ENCODE measurements at regions not wholly inside any gene's neighbourhood (a gene's known extent, or its start where the extent isn't known, plus 50 kb on each side); places are given as distances from the start of the nearest gene placed in this dataset.

DNA sequence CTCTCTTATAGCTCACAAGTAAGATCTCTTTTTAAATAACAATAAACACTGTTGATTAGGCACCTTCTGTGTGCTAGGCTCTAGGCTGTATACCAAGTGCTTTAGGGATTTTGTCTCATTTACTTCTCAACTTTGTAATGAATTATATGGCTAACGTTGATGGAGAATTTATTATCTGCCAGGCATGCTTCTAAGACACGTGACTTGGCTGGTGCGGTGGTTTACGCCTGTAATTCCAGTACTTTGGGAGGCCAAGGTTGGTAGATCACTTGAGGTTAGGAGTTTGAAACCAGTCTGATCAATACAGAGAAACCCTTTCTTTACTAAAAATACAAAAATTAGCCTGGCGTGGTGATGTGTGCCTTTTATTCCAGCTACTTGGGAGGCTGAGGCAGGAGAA is 1202.8 kb upstream of the TMEM132C start:
- CTCF ChIA-PET: interaction anchor here (0.6 kb wide), 1 partner anchor 13 kb away, joined by 3 read pairs; no protein-coding TSS in a partner anchor
- Histone ChIP-seq H4K20me1 (replicated peaks; ENCODE audit: control insufficient read depth, extremely low read depth, insufficient read depth, low read length) (no peaks in the 10 kb centered on the region), H3K27ac (ENCODE audit: insufficient read depth, low read depth, low read length) (no peak overlapping the region), H3K27me3 (ENCODE audit: control insufficient read depth in 2 of 2, insufficient read depth in 2 of 2, low read length in 2 of 2) (no peaks in the 10 kb centered on the region), H3K4me2 (ENCODE audit: insufficient read depth, low read length) (no peak overlapping the region), H3K9me1 (replicated peaks; ENCODE audit: control insufficient read depth, extremely low read depth, insufficient read depth, low read length) (no peaks in the 10 kb centered on the region), H3K79me2 (ENCODE audit: control insufficient read depth, insufficient read depth, low read length) (no peaks in the 10 kb centered on the region), H3K4me3 (replicated peaks in 1 of 3; ENCODE audit: insufficient read depth in 1 of 3, low read depth in 1 of 3, low read length in 3 of 3) (no peak overlapping the region), H3K4me1 (ENCODE audit: control insufficient read depth, extremely low read depth, insufficient read depth, low read length) (no peaks in the 10 kb centered on the region), H2AFZ (ENCODE audit: low read depth, low read length) (no peak overlapping the region), H3K9me3 (replicated peaks; ENCODE audit: control insufficient read depth, insufficient read depth, low read length) (no peaks in the 10 kb centered on the region), H3K9ac (replicated peaks; ENCODE audit: extremely low read depth, insufficient read depth, low read length) (no peak overlapping the region), H3K36me3 (ENCODE audit: control insufficient read depth in 2 of 2, extremely low read depth in 1 of 2, insufficient read depth in 2 of 2, low read length in 2 of 2) (no peaks in the 10 kb centered on the region)
- BruUV-seq (replicated peaks): no TSS peak
- DNase-seq (ENCODE audit: low read depth, low spot score): no peak
- intact Hi-C loops (cut with micrococcal nuclease) (no loop called here), dilution Hi-C loops (cut with MboI; ENCODE audit: extremely low pct_ligation_motif_present, low sequenced_read_pairs) (no loop called here)
- POLR2A ChIA-PET: no interaction called here
- no peak for TF ChIP-seq MAX (IDR thresholded peaks at IDR 0.05; ENCODE audit: insufficient read depth, insufficient read length)
- TF ChIP-seq CTCF (IDR thresholded peaks at IDR 0.05; ENCODE audit: extremely low read depth in 1 of 2, insufficient read depth in 1 of 2, low read depth in 1 of 2, low read length in 2 of 2): no peak
- no peak for TF ChIP-seq JUN (IDR thresholded peaks at IDR 0.05; ENCODE audit: borderline replicate concordance, insufficient read depth, insufficient read length, low read depth)
- TF ChIP-seq MYC (IDR thresholded peaks at IDR 0.05; ENCODE audit: low read depth, low read length): no peak
- no peak for TF ChIP-seq EZH2 (IDR thresholded peaks at IDR 0.05; ENCODE audit: borderline replicate concordance, low read depth, low read length, severe bottlenecking)
- no peak for TF ChIP-seq FOS (IDR thresholded peaks at IDR 0.05; ENCODE audit: borderline replicate concordance, insufficient read depth, low read length)
- no peak for TF ChIP-seq POLR2AphosphoS5 (IDR thresholded peaks at IDR 0.05; ENCODE audit: insufficient read depth, low read depth, low read length)
- TF ChIP-seq GATA2 (IDR thresholded peaks at IDR 0.05; ENCODE audit: insufficient read depth, insufficient read length, low read depth, low read length): no peak
- FAIRE-seq: no peak

Measured in endothelial cell of umbilical vein (primary cell).